ENCODE measurements at regions not wholly inside any gene's neighbourhood (a gene's known extent, or its start where the extent isn't known, plus 50 kb on each side); places are given as distances from the start of the nearest gene placed in this dataset.

GRCh38 chr1:173403996-173404395 lies 73.1 kb upstream of the PRDX6 start:
- Histone ChIP-seq H3K27ac (ENCODE audit: control insufficient read depth, insufficient read depth) (no peak overlapping the region), H3K4me1 (ENCODE audit: control insufficient read depth, insufficient read depth, low read length) (peaks cover 36% of the 10 kb centered on the region), H2AFZ (ENCODE audit: control insufficient read depth, low read depth, low read length) (no peak overlapping the region), H3K9ac (ENCODE audit: control insufficient read depth, insufficient read depth, low read length) (no peak overlapping the region), H3K79me2 (ENCODE audit: control insufficient read depth, insufficient read depth, low read length) (no peaks in the 10 kb centered on the region; the same call in none of the 2 replicates), H3K36me3 (ENCODE audit: control insufficient read depth in 2 of 2, insufficient read depth in 2 of 2, low read length in 1 of 2) (no peaks in the 10 kb centered on the region), H3K4me2 (ENCODE audit: control insufficient read depth, insufficient read depth) (no peak overlapping the region), H3K4me3 (no peak overlapping the region), H4K20me1 (ENCODE audit: control insufficient read depth, insufficient read depth) (no peaks in the 10 kb centered on the region), H3K9me3 (replicated peaks; ENCODE audit: control insufficient read depth, insufficient read depth, low read length) (no peaks in the 10 kb centered on the region; the same call in 2 of the 3 replicates), H3K27me3 (replicated peaks in 1 of 2; ENCODE audit: control insufficient read depth in 2 of 2, insufficient read depth in 2 of 2, low read length in 1 of 2) (no peaks in the 10 kb centered on the region)
- no peak for FAIRE-seq
- intact Hi-C loops (cut with micrococcal nuclease; ENCODE audit: unreplicated experiment) (no loop called here), in situ Hi-C loops (cut with MboI) (no loop called here)
- peak; percentile 4; the same call in 1 of the 3 replicates for ATAC-seq
- no TSS peak for BruUV-seq (replicated peaks)
- CTCF ChIA-PET: interaction anchor here (0.5 kb wide), 1 partner anchor 929 kb away, joined by 3 read pairs; no protein-coding TSS in a partner anchor
- WGBS (ENCODE audit: insufficient coverage, insufficient replicate concordance, low lambda C conversion rate, missing lambda C conversion rate): 66% methylated on average over 3 of the region's 3 CpGs
- POLR2A ChIA-PET: no interaction called here
- RAD21 ChIA-PET (ENCODE audit: unreplicated experiment): no interaction called here
- SMC1A ChIA-PET (ENCODE audit: uncharacterized antibody, unreplicated experiment): no interaction called here
- TF ChIP-seq RUNX3 (IDR thresholded peaks at IDR 0.05; ENCODE audit: low read length): peak; percentile 10; the same call in 1 of the 2 replicates
- no peak for TF ChIP-seq RB1 (IDR thresholded peaks at IDR 0.05; ENCODE audit: borderline replicate concordance)
- peak; percentile 85 for TF ChIP-seq PAX5 (IDR thresholded peaks at IDR 0.05; ENCODE audit: borderline replicate concordance, low read depth, low read length)
- peak; percentile 74 for TF ChIP-seq MEF2B (IDR thresholded peaks at IDR 0.05; ENCODE audit: partially characterized antibody, poor library complexity, severe bottlenecking)
- DNase-seq (ENCODE audit: low read depth, low spot score): no peak

GRCh38 chr1:173405281-173405680 lies 71.9 kb upstream of the PRDX6 start:
- Histone ChIP-seq H3K79me2 (ENCODE audit: control insufficient read depth, insufficient read depth, low read length) (no peaks in the 10 kb centered on the region; the same call in none of the 2 replicates), H3K9ac (ENCODE audit: control insufficient read depth, insufficient read depth, low read length) (no peak overlapping the region), H3K4me3 (no peak overlapping the region), H4K20me1 (ENCODE audit: control insufficient read depth, insufficient read depth) (no peaks in the 10 kb centered on the region), H3K27ac (ENCODE audit: control insufficient read depth, insufficient read depth) (peak overlapping the region; percentile 18; the same call in 1 of the 2 replicates), H3K27me3 (replicated peaks in 1 of 2; ENCODE audit: control insufficient read depth in 2 of 2, insufficient read depth in 2 of 2, low read length in 1 of 2) (no peaks in the 10 kb centered on the region), H3K4me1 (ENCODE audit: control insufficient read depth, insufficient read depth, low read length) (peaks cover 41% of the 10 kb centered on the region), H3K4me2 (ENCODE audit: control insufficient read depth, insufficient read depth) (no peak overlapping the region), H3K36me3 (ENCODE audit: control insufficient read depth in 2 of 2, insufficient read depth in 2 of 2, low read length in 1 of 2) (no peaks in the 10 kb centered on the region), H2AFZ (ENCODE audit: control insufficient read depth, low read depth, low read length) (no peak overlapping the region), H3K9me3 (replicated peaks; ENCODE audit: control insufficient read depth, insufficient read depth, low read length) (no peaks in the 10 kb centered on the region; the same call in 2 of the 3 replicates)
- BruUV-seq (replicated peaks): no TSS peak
- ChIA-PET CTCF (interaction anchor here (1.3 to 2.5 kb wide), 3 partner anchors 150 to 812 kb away, joined by 4 to 8 read pairs (median 6); no protein-coding TSS in a partner anchor), POLR2A (interaction anchor here (1.0 kb wide), 1 partner anchor 73 kb away, joined by 3 read pairs; no protein-coding TSS in a partner anchor), SMC1A (ENCODE audit: uncharacterized antibody, unreplicated experiment) (interaction anchor here (0.6 to 17.9 kb wide), 4 partner anchors 49 to 201 kb away, joined by 3 to 348 read pairs (median 6); partner anchors contain the start of gene TNFSF4), RAD21 (ENCODE audit: unreplicated experiment) (interaction anchor here (1.0 to 5.4 kb wide), 2 partner anchors 10 to 13 kb away, joined by 3 to 36 read pairs; no protein-coding TSS in a partner anchor)
- in situ Hi-C loops (cut with MboI) (no loop called here), intact Hi-C loops (cut with micrococcal nuclease; ENCODE audit: unreplicated experiment) (no loop called here)
- DNase-seq (ENCODE audit: low read depth, low spot score) (no peak), FAIRE-seq (no peak), ATAC-seq (no peak)
- TF ChIP-seq ATF2 (IDR thresholded peaks at IDR 0.05; ENCODE audit: low read length) (no peak), RCOR1 (conservative IDR thresholded peaks at IDR 0.05; ENCODE audit: low read depth, low read length) (no peak), ZNF217 (IDR thresholded peaks at IDR 0.05) (no peak), MEF2A (IDR thresholded peaks at IDR 0.05; ENCODE audit: insufficient read depth, low read depth, low read length) (no peak), SUPT20H (IDR thresholded peaks at IDR 0.05; ENCODE audit: borderline replicate concordance, control insufficient read depth, low read depth, low read length) (no peak), EED (IDR thresholded peaks at IDR 0.05; ENCODE audit: low read depth) (no peak), POLR2AphosphoS2 (IDR thresholded peaks at IDR 0.05; ENCODE audit: low read depth, low read length) (no peak), YY1 (IDR thresholded peaks at IDR 0.05; ENCODE audit: low read depth, low read length) (no peak), ZNF24 (IDR thresholded peaks at IDR 0.05) (no peak)
- TF ChIP-seq, protein P1, sequence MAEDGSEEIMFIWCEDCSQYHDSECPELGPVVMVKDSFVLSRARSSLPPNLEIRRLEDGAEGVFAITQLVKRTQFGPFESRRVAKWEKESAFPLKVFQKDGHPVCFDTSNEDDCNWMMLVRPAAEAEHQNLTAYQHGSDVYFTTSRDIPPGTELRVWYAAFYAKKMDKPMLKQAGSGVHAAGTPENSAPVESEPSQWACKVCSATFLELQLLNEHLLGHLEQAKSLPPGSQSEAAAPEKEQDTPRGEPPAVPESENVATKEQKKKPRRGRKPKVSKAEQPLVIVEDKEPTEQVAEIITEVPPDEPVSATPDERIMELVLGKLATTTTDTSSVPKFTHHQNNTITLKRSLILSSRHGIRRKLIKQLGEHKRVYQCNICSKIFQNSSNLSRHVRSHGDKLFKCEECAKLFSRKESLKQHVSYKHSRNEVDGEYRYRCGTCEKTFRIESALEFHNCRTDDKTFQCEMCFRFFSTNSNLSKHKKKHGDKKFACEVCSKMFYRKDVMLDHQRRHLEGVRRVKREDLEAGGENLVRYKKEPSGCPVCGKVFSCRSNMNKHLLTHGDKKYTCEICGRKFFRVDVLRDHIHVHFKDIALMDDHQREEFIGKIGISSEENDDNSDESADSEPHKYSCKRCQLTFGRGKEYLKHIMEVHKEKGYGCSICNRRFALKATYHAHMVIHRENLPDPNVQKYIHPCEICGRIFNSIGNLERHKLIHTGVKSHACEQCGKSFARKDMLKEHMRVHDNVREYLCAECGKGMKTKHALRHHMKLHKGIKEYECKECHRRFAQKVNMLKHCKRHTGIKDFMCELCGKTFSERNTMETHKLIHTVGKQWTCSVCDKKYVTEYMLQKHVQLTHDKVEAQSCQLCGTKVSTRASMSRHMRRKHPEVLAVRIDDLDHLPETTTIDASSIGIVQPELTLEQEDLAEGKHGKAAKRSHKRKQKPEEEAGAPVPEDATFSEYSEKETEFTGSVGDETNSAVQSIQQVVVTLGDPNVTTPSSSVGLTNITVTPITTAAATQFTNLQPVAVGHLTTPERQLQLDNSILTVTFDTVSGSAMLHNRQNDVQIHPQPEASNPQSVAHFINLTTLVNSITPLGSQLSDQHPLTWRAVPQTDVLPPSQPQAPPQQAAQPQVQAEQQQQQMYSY (CRISPR knock-in tag; IDR thresholded peaks at IDR 0.05): no peak

Data from GM12878 (cell line).